ENCODE measurements at regions not wholly inside any gene's neighbourhood (a gene's known extent, or its start where the extent isn't known, plus 50 kb on each side); places are given as distances from the start of the nearest gene placed in this dataset.

DNA sequence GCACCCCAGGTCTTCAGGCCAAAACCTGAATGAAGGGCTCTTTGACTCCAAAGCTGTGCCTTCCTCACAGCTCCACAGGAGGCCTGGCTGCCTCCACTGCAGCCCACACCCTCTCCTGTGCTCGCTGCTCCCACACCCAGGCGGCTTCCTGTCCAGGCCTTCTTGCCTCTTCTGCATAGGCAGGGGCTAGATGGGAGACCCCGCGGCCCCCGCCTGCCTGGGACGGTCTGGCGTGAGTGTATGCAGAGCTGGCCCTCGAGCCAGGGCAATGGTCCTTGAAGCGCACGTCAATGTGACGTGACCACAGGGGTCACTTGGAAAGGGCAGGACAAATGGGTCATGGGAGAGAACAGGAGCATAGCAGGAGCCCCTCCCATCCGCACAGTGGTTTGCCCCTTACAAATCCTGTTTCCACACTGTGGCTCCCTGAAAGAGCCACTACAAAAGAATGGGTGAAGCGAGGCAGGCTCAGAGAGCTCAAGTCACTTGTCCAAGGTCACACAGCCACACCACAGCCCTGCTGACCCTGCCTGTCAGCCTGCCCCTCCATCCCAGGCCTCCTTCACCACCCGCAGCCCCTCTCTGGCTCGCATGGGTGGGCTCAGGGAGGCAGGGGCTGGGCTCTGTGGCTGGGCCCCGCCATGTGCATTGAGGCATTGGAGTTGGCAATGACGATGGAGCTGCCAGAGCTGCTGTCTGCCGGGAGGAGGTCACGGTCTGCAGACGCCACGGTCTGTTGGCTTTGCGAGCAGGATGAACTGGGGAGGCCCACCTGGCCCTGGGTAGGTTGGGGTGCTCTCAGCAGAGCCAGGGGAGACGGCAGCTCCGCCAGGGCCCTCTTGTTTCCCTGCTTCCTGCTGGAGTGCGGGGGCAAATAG is 71.2 kb upstream of the WNT11 start:
- no peaks in the 10 kb centered on the region for H3K36me3 ChIP-seq (ENCODE audit: control insufficient read depth in 2 of 2, extremely low read depth in 1 of 2, insufficient read depth in 2 of 2, low read length in 2 of 2)
- no TSS peak for BruUV-seq (replicated peaks)
- H3K4me3 ChIP-seq (replicated peaks in 1 of 3; ENCODE audit: insufficient read depth in 1 of 3, low read depth in 1 of 3, low read length in 3 of 3): no peak overlapping the region
- H2AFZ ChIP-seq (ENCODE audit: low read depth, low read length): no peak overlapping the region
- dilution Hi-C loops (cut with MboI; ENCODE audit: extremely low pct_ligation_motif_present, low sequenced_read_pairs): no loop called here
- TF ChIP-seq MYC (IDR thresholded peaks at IDR 0.05; ENCODE audit: low read depth, low read length): no peak
- TF ChIP-seq, protein P1, sequence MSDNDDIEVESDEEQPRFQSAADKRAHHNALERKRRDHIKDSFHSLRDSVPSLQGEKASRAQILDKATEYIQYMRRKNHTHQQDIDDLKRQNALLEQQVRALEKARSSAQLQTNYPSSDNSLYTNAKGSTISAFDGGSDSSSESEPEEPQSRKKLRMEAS (IDR thresholded peaks at IDR 0.05; ENCODE audit: insufficient read depth, insufficient read length): no peak
- no peaks in the 10 kb centered on the region for H4K20me1 ChIP-seq (replicated peaks; ENCODE audit: control insufficient read depth, extremely low read depth, insufficient read depth, low read length)
- H3K4me2 ChIP-seq (ENCODE audit: insufficient read depth, low read length): no peak overlapping the region
- H3K9ac ChIP-seq (replicated peaks; ENCODE audit: extremely low read depth, insufficient read depth, low read length): no peak overlapping the region
- no peaks in the 10 kb centered on the region for H3K9me1 ChIP-seq (replicated peaks; ENCODE audit: control insufficient read depth, extremely low read depth, insufficient read depth, low read length)
- H3K79me2 ChIP-seq (ENCODE audit: control insufficient read depth, insufficient read depth, low read length): no peaks in the 10 kb centered on the region
- intact Hi-C loops (cut with micrococcal nuclease): no loop called here
- CTCF ChIA-PET: interaction anchor here (2.2 kb wide), 1 partner anchor 30 kb away, joined by 4 read pairs; no protein-coding TSS in a partner anchor
- POLR2A ChIA-PET: no interaction called here
- H3K27me3 ChIP-seq (ENCODE audit: control insufficient read depth in 2 of 2, insufficient read depth in 2 of 2, low read length in 2 of 2): no peaks in the 10 kb centered on the region
- H3K4me1 ChIP-seq (ENCODE audit: control insufficient read depth, extremely low read depth, insufficient read depth, low read length): no peaks in the 10 kb centered on the region
- H3K27ac ChIP-seq (ENCODE audit: insufficient read depth, low read depth, low read length): no peak overlapping the region
- no peaks in the 10 kb centered on the region for H3K9me3 ChIP-seq (replicated peaks; ENCODE audit: control insufficient read depth, insufficient read depth, low read length)
- DNase-seq (ENCODE audit: low read depth, low spot score) (no peak), FAIRE-seq (no peak)

DNA sequence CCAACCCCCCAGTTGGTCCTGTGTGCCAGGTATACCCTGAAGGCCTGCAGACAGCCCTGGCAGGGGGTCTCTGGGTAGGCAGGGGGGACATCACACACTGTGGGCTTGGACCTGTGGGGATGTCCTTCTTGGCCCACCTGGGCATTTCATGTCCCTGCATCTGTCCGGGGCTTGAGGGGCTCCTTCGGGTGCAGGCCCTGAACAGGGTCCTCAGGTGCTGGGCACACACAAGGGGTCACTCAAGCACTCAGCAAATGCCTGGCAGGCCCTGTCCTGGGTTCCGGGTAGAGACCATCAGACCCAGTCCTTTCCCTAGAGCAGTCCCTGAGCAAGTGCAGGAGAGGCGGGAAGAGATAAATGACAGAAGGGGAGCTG is 70.5 kb upstream of the WNT11 start:
- Histone ChIP-seq H3K79me2 (ENCODE audit: control insufficient read depth, insufficient read depth, low read length) (no peaks in the 10 kb centered on the region), H4K20me1 (replicated peaks; ENCODE audit: control insufficient read depth, extremely low read depth, insufficient read depth, low read length) (no peaks in the 10 kb centered on the region), H3K9me1 (replicated peaks; ENCODE audit: control insufficient read depth, extremely low read depth, insufficient read depth, low read length) (no peaks in the 10 kb centered on the region), H3K27ac (ENCODE audit: insufficient read depth, low read depth, low read length) (no peak overlapping the region), H3K36me3 (ENCODE audit: control insufficient read depth in 2 of 2, extremely low read depth in 1 of 2, insufficient read depth in 2 of 2, low read length in 2 of 2) (no peaks in the 10 kb centered on the region), H2AFZ (ENCODE audit: low read depth, low read length) (no peak overlapping the region), H3K4me1 (ENCODE audit: control insufficient read depth, extremely low read depth, insufficient read depth, low read length) (no peaks in the 10 kb centered on the region), H3K27me3 (ENCODE audit: control insufficient read depth in 2 of 2, insufficient read depth in 2 of 2, low read length in 2 of 2) (no peaks in the 10 kb centered on the region), H3K9ac (replicated peaks; ENCODE audit: extremely low read depth, insufficient read depth, low read length) (no peak overlapping the region), H3K4me2 (ENCODE audit: insufficient read depth, low read length) (no peak overlapping the region), H3K9me3 (replicated peaks; ENCODE audit: control insufficient read depth, insufficient read depth, low read length) (no peaks in the 10 kb centered on the region), H3K4me3 (replicated peaks in 1 of 3; ENCODE audit: insufficient read depth in 1 of 3, low read depth in 1 of 3, low read length in 3 of 3) (no peak overlapping the region)
- ChIA-PET POLR2A (no interaction called here), CTCF (interaction anchor here (2.2 kb wide), 1 partner anchor 29 kb away, joined by 4 read pairs; no protein-coding TSS in a partner anchor)
- dilution Hi-C loops (cut with MboI; ENCODE audit: extremely low pct_ligation_motif_present, low sequenced_read_pairs) (no loop called here), intact Hi-C loops (cut with micrococcal nuclease) (no loop called here)
- TF ChIP-seq EZH2 (IDR thresholded peaks at IDR 0.05; ENCODE audit: borderline replicate concordance, low read depth, low read length, severe bottlenecking): no peak
- TF ChIP-seq GATA2 (IDR thresholded peaks at IDR 0.05; ENCODE audit: insufficient read depth, insufficient read length, low read depth, low read length): no peak
- TF ChIP-seq POLR2AphosphoS5 (IDR thresholded peaks at IDR 0.05; ENCODE audit: insufficient read depth, low read depth, low read length): no peak
- TF ChIP-seq FOS (IDR thresholded peaks at IDR 0.05; ENCODE audit: borderline replicate concordance, insufficient read depth, low read length): no peak
- TF ChIP-seq, protein P1 (IDR thresholded peaks at IDR 0.05; ENCODE audit: insufficient read depth, insufficient read length): no peak
- no peak for TF ChIP-seq MYC (IDR thresholded peaks at IDR 0.05; ENCODE audit: low read depth, low read length)
- TF ChIP-seq JUN (IDR thresholded peaks at IDR 0.05; ENCODE audit: borderline replicate concordance, insufficient read depth, insufficient read length, low read depth): no peak
- no TSS peak for BruUV-seq (replicated peaks)
- FAIRE-seq: no peak
- no peak for DNase-seq (ENCODE audit: low read depth, low spot score)
